ENCODE measurements at regions not wholly inside any gene's neighbourhood (a gene's known extent, or its start where the extent isn't known, plus 50 kb on each side); places are given as distances from the start of the nearest gene placed in this dataset.

- intact Hi-C loops (cut with DNase I; ENCODE audit: low total_unique reads), result no loop called here
Measured at GRCh38 chr7:24052572-24053260, 231.3 kb upstream of the NPY start.

GRCh38 chr7:24054236-24054635 lies 229.8 kb upstream of the NPY start:
- intact Hi-C loops (cut with DNase I; ENCODE audit: low total_unique reads), result no loop called here
- TF ChIP-seq CTCF (IDR thresholded peaks at IDR 0.05) (no peak), POLR2A (IDR thresholded peaks at IDR 0.05) (no peak), POLR2AphosphoS5 (IDR thresholded peaks at IDR 0.05) (no peak)
- Histone ChIP-seq H3K27me3 (no peaks in the 10 kb centered on the region), H3K4me1 (no peaks in the 10 kb centered on the region), H3K36me3 (no peaks in the 10 kb centered on the region), H3K27ac (no peak overlapping the region), H3K9me3 (no peaks in the 10 kb centered on the region), H3K4me3 (no peak overlapping the region)
- no peak for DNase-seq (ENCODE audit: low spot score in 2 of 2)

More at GRCh38 chr7:24052572-24053260, 231.3 kb upstream of the NPY start:
- no peaks in the 10 kb centered on the region for H3K36me3 ChIP-seq
- H3K27me3 ChIP-seq, result no peaks in the 10 kb centered on the region
- H3K27ac ChIP-seq, result no peak overlapping the region
- TF ChIP-seq POLR2A (IDR thresholded peaks at IDR 0.05) (no peak), POLR2AphosphoS5 (IDR thresholded peaks at IDR 0.05) (no peak), CTCF (IDR thresholded peaks at IDR 0.05) (no peak)
- no peaks in the 10 kb centered on the region for H3K4me1 ChIP-seq
- DNase-seq (ENCODE audit: low spot score in 2 of 2), result no peak
- no peaks in the 10 kb centered on the region for H3K9me3 ChIP-seq
- no peak overlapping the region for H3K4me3 ChIP-seq

DNA sequence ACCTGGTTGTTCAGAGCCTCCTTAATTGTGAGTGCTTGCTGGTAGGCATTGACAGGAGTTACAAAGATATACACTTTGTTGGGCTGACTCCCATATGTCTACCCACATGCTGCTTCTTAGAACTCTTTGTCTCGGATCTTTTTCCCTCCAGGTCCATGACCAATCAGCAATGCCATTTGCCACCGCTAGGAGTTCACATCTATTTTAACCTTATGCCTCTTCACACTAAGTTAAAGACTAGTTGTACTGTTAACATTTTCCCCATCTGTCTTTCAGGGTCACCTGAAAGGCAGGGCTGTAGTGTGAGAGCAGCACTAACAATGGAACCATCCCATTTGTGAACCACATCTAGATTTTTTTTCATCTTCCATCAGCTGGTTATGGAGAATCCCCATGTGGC lies 226.7 kb upstream of the NPY start:
- no peaks in the 10 kb centered on the region for H3K36me3 ChIP-seq
- no peaks in the 10 kb centered on the region for H3K27me3 ChIP-seq
- no peaks in the 10 kb centered on the region for H3K4me1 ChIP-seq
- H3K4me3 ChIP-seq, result no peak overlapping the region
- TF ChIP-seq POLR2AphosphoS5 (IDR thresholded peaks at IDR 0.05) (no peak), CTCF (IDR thresholded peaks at IDR 0.05) (no peak), POLR2A (IDR thresholded peaks at IDR 0.05) (no peak)
- intact Hi-C loops (cut with DNase I; ENCODE audit: low total_unique reads), result no loop called here
- DNase-seq (ENCODE audit: low spot score in 2 of 2), result no peak
- no peak overlapping the region for H3K27ac ChIP-seq
- H3K9me3 ChIP-seq, result no peaks in the 10 kb centered on the region

- Histone ChIP-seq H3K27ac (no peak overlapping the region), H3K4me1 (no peaks in the 10 kb centered on the region), H3K27me3 (no peaks in the 10 kb centered on the region), H3K9me3 (no peaks in the 10 kb centered on the region), H3K36me3 (no peaks in the 10 kb centered on the region), H3K4me3 (no peak overlapping the region)
- no peak for DNase-seq (ENCODE audit: low spot score in 2 of 2)
- TF ChIP-seq POLR2AphosphoS5 (IDR thresholded peaks at IDR 0.05) (no peak), CTCF (IDR thresholded peaks at IDR 0.05) (no peak), POLR2A (IDR thresholded peaks at IDR 0.05) (no peak)
- intact Hi-C loops (cut with DNase I; ENCODE audit: low total_unique reads), result no loop called here
Measured at GRCh38 chr7:24058953-24059352, 225.0 kb upstream of the NPY start.

DNA sequence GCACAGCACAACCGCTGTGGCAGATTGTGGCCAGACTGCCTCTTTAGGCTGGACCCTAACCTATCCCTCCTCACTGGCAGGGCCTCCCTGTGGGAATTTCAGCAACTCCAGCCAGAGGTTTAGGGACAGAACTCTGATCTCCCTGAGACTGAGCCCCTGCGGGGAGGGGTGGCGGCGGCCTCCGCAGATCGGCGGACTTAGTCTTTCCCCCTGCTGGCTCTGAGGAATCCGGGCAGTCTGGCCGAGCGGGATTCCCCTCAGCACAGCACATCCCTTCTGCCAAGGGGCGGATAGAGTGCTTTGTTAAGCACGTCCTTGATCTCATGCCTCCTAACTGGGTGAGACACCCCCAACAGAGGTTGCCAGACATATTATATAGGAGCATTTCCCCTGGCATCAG lies 224.2 kb upstream of the NPY start:
- intact Hi-C loops (cut with DNase I; ENCODE audit: low total_unique reads), result no loop called here
- Histone ChIP-seq H3K27ac (no peak overlapping the region), H3K9me3 (no peaks in the 10 kb centered on the region), H3K4me3 (no peak overlapping the region), H3K4me1 (no peaks in the 10 kb centered on the region), H3K27me3 (no peaks in the 10 kb centered on the region), H3K36me3 (no peaks in the 10 kb centered on the region)
- DNase-seq (ENCODE audit: low spot score in 2 of 2), result no peak
- TF ChIP-seq POLR2AphosphoS5 (IDR thresholded peaks at IDR 0.05), result no peak
- no peak for TF ChIP-seq POLR2A (IDR thresholded peaks at IDR 0.05)
- TF ChIP-seq CTCF (IDR thresholded peaks at IDR 0.05), result no peak
